NOMO-1 treated with dmso at 0.1 percent for 144 hours (cell line): ENCODE measurements at regions not wholly inside any gene's neighbourhood (a gene's known extent, or its start where the extent isn't known, plus 50 kb on each side); places are given as distances from the start of the nearest gene placed in this dataset.
"Not testable (repeated sequence)": the region's sequence is repeated elsewhere in the genome, so short reads cannot be mapped to it uniquely, and the experiment has no call there.

Experiments
- DNase-seq: peaks from one replicate; lab custom pipeline; 2025; ENCODE audit not compliant: unreplicated experiment; lab: John Stamatoyannopoulos, UW

DNA sequence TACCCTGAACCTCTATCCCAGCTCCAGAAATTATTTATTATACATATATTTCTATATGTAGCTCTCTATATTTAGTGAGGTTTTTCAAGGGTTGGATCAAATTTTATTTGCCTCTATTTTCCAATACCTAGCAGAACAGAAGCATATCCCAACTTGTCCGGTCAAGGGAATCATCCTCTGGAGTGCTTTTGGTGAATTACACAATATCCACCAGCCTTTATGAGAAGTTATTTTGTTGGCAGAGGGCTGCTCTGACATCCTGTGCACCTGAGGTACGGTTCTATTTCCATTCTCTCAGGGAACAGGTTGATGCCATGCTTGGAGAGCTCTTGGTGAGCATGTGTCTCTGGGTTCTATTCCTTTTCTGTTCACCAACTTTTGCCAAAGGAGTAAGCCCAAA, 1056.4 kb downstream of the GALC start:
- no peak for DNase-seq

DNA sequence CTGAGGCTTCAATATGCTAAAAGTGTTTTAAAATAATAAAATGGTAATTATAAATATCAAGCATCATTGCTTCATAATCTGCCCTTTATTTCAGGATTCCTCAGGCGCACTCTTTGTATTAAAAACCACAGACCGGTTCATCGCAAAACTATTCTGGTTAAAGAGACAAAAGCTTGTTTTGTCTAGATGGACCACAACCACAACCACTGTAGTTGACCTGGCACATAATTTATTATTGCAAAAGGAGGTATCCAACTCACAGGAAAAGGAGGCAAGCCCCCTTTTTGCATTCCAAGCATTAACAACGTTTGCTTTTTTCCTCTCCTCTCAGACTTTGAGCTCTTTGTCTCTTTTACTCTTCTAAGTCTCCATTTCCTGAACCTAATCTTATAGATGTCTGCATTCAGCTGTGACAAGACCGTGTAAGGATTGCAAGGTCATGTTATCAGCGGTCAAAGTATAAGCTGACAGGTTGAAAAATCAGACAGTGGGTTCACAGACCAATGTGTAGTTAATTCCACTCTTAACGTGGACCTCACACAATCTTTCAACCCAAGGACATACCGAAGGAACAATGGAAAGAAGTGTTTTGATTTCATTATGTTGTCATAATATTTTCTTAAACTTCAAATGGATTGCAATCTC, 1057.6 kb downstream of the GALC start:
- DNase-seq: no peak

DNA sequence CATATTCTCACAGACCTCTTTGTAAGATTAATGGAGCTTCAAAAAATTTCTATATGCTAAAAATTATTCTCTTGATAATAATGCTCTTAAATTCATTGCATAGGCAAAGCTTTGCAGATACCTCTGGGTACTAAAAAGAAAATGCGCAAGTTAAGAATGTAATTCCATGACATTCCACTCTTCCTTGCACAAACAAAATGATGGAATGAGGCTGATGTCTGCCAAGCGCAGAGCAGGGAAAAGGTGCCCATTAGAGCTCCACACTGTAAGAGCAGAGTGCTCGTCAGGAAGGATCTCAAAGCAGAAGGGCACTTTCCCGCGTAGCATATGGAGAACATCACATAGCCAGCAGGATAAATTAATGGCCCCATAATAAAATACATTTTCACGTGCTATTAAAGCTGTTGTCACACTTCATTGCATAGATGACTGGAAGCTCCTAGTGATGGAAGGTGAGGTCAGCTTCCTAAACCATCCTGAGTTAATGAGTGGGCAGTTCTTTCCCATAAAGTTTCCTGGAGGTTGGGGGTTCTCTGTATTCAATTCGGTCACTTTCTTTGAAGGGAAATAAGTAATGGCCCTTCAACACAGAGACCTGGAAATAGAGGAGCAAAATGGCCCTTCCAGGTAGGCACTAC, 1058.9 kb downstream of the GALC start:
- DNase-seq: no peak

DNA sequence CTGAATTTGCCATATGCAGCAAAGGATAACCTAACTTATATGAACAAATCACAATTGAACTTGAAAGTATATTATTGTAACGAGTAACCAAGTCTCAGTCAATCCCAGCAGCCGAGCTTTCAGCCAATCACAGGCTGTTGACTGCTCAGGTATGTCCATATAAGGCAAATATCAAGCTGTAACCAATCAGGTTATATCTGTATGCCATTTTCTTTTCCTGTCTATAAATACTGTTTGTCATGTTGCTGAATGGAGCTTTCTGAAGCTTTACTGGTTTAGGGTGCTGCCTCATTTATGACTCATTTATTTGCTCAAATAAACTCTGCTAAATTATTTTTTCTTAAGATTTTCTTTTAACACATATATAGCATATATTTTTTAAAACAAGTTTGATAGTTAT, 1059.5 kb downstream of the GALC start:
- no peak for DNase-seq

DNA sequence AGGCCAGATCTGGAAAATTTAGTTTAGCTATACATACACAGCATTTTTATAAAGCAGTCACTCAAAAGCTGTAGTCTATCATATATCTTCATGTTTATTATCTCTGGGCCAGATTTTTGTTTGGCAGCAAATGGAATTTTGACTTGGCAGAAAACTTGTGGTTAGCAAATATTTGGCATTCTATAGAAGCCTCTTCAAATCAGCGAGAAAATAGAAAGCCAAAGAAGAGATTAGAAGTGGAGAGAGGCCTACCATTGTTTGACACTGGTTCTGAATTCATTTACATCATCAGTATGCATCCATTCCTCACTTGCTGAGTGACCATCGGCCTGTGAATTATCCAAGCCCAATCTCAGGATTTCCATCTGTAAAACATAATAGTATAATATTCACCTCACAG, 1077.6 kb downstream of the GALC start:
- DNase-seq: no peak

DNA sequence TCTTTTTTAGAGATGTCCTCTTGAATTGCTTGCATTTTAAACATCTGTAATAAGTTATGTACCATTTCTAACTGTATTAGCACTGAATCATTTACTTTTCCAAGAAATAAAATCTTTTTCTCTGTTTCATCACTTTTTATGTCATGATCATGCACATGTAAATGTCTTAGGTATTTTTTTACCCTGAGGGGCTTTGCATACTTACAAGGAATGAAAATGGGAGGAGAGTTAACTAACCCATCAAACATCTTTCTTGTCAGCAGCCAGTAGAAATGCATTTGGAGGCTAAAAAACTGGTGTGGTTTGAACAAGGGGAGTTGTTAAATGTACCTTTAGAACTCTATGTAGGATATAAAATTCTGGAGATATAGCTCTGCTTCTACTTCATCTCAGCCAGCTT, 1080.3 kb downstream of the GALC start:
- no peak for DNase-seq

DNA sequence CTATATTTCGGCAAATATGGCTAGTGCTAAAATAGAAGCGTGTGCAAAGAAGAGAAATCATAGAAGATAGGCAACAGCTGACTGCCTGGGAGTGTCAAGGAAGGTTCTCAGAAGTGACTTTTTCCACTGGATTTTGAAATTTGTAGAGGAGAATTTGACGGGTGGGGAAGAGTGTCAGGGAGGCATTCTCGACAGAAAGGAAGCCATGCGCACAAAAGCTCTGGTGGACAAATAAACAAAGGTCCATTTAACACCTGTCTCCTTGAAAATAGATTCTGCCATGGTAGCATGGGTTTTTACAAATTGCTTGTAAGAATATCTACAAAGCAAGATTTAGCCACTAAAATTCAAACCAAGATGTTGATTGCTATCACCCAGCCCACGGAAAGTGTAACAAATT, 1081.5 kb downstream of the GALC start:
- DNase-seq: no peak

DNA sequence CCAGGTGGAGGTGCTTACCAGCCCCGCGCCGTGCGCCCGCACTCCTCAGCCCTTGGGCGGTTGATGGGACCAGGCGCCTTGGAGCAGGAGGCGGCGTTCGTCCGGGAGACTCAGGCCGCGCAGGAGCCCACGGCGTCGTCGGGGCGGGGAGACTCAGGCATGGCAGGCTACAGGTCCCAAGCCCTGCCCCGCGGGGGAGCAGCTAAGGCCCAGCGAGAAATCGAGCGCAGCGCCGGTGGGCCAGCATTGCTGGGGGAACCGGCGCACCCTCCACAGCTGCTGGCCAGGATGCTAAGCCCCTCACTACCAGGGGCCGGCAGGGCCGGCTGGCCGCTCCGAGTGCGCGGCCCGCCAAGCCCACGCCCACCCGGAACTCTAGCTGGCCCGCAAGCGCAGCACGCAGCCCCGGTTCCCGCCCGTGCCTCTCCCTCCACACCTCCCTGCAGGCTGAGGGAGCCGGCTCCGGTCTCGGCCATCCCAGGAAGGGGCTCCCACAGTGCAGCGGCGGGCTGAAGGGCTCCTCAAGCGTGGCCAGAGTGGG, 1087.5 kb downstream of the GALC start:
- not testable (repeated sequence) for DNase-seq

DNA sequence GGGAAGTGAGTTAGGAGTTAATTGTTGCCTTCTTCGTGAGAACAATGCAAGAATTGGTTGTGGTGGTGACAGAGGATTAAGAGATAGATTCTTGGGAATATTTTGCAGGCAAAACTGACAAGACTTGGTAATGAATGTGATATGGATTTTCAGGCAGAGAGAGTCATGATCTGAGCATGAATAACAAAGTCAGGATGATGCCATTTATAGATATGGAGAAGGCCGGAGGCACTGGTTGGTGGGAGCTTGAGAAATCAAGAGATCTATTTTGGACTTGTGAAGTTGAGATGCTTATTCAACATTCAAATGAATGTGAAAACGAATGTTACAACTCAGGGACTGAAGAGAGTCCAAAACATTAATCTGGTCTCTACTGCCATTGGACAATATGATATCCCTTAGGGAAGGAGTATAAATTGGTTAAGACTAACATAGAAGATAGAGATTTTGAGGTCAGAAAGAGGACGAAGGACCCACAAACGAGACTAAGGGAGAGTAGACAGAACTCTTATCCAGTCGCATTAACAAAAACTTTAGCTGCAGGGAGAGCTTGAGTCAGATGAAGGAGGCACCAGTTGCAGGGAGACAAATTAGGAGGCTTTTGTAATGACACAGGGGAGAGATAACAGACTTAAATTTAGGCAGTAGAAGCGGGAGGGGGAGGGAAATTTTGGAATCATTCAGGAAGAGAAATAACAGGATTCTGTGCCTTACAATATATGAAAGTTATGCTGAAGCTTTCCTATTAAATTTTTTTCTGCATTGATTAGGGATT, 1090.6 kb downstream of the GALC start:
- no peak for DNase-seq

DNA sequence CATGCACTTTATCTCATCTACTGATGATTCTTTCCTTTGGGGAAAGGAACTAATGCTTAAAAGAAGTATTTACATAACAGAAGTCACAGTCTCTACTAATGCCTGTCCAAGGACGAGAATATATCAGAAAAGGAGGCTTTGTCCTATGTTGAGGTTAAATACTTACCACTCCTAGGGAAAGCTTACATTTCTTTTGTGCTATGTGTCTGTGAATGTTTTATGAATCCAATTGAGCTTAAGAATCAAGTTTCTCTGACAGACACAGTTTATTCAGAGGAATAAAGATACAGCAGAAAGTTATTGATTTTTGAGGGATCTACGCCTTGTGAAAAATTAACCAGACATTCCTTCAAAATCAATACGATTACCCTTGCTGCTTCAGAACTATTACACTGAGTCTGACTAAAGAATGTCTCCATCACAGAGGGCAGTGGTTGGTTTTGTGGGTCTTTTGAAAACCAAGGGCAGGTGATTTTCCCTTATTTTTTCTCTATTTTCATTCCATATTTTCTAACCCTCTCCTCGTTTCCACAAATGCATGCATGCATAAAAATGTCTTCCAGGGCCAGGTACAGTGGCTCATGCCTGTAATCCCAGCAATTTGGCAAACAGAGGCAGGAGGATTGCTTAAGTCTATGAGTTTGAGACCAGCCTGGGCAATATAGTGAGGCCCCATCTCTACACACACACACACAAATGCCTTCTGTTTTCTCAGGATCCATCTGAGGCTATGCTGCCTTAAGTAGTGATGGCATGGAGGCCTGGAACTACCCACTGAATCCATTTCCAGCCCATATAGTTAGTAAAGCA, 1095.1 kb downstream of the GALC start:
- no peak for DNase-seq

DNA sequence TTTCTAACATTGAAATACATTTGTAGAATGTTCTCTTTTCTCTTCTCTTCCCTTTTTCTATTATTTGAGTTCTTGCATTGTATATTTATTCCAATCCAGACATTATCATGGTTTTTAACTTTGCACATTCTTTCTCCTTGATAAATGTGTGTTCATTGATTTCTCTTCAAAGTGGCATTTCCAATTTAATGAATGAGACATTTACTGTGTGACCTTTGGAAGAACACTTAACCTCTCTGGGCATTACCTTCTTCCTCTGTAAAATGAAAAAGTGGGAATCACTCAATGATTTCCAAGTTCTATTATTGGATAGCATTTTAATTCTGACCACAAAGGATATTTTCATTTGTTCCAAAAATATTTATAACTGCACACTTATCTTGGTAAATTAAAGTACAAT, 1095.8 kb downstream of the GALC start:
- no peak for DNase-seq

DNA sequence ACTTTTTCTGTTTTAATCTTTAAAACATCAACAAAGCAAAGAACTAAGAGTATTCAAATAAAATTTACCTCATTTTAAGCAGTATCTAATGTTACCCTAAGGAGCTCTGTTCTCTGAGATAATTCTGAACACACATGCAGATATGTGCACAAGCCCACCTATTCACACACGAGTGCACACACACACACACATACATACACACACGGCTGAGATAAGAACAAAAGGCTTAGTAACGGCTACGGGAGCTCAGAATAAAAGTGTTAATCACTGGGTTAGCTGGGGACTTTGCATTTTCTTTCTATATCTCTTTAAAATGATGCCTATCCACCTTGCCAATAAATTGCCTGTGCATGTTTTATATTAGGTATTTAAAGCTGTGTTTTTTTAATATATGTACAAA, 1096.3 kb downstream of the GALC start:
- DNase-seq: no peak

DNA sequence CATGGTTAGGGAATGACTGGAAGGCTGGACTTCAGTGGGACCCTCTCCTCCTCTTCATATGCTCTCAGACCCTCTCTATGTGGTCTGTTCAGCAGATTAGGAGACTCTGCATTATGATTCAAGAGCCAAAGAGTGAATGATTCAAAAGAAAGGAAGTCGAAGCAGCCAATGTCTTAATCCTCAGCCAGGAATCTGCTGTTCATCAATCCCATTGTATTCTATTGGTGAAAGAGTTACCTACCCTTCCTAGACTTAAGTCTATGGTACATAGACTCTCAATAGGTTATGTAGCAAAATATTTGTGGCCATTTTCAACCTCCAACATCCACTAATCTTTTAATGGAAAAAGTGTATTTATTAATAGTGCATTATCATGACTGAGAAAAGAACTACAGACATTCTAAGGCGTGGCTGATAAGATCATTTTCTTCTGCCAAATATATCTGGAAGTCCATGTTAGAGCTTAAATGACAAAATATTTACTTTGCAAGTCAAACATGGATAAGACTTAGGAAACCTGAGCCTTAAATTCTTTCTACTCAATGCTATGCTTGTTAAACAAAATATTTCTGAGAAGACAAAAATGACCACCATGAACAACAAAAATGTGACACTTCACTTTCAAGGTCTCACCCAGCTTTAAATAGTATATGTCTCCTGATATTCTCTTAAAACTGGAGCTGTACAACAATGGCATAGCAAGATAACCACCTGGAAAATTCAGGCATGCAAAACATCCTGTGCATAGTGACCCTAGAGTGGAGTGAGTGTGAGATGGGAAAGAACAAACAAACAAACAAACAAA, 1100.6 kb downstream of the GALC start:
- no peak for DNase-seq

DNA sequence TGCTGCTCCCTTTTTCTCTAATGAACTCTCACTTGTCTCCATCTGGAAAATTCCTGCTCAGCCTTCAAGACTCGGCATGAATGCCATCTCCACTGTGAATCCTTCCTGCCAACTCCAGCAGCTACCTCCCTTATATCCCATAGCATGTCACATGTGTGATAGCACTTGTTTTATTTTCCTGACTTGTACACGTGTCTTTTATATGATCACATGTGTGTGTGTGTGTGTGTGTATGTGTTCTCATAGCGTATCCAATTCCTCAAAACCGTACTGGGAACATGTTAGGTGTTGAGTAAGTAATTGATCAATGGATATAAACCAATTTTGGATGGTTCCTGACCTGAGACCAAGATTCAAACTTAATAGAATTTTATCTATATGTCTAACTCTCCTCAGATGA, 1107.7 kb downstream of the GALC start:
- DNase-seq: no peak

DNA sequence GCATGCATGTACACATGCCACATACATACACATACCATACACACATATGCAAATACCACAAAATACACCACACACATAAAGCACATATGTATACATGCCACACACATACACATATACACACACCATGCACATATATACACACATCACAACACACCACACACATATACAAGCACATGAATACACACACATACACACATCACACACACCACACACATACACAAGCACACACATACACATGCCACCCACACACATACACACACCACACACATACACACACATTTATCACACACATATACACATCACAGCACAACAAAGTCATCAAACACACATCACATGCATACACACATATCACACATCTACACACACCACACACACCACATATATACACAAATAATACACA, 1108.5 kb downstream of the GALC start:
- no peak for DNase-seq

DNA sequence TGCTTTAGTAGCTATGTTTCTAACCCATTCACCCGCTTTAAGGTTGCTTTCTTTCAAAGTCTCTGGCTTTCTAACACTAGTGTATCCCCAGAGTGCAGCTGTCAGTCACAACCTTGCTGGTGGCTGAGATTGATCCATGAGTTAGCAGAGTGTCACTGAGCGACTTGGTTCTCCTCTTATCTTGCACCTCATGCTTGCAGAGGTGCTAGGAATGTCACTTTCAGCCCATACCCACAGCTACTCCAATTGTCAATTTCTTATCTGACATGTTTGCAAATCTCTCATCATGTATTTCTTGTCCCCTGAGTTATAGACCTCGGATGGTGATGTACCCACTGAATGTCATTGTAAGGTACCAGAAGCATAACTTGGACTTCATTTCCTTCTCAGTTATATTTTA, 1110.2 kb downstream of the GALC start:
- DNase-seq: no peak

DNA sequence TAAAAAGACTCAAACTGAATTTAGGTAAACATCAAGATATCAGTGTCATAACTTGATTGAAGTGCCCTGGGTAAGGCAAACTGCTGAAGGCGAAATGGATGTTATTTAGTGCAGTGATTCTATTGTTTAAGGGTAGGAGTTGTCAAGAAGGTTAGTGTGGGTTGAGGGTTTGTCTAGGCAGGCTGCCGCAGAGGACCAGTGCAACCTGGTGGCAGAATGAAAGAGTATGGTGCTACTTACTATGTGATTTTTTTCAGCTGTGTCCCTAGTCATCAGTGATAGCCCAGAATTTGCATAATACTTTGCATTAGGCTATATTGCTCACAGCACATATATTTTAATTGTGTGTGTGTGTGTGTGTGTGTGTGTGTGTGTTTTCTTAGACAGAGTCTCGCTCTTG, 1127.0 kb downstream of the GALC start:
- no peak for DNase-seq

DNA sequence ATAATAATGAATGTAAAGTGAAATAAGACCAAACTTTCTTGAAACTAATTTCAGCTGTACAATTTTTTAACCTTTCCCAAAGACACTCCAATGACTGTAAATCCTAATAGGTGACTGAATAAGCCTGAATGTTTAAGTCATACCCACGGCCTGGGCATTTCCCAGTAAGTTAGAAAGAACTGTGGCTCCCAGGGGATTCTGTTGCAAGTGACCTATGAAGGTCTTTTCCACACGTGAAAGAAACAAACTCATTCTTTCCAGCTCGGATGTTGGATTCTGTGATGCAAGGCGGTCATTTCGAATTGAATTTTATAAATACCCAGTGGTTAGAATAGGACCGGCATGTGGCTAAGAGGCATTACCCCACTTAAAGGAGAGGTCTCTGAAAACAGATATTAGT, 1134.4 kb downstream of the GALC start:
- no peak for DNase-seq

DNA sequence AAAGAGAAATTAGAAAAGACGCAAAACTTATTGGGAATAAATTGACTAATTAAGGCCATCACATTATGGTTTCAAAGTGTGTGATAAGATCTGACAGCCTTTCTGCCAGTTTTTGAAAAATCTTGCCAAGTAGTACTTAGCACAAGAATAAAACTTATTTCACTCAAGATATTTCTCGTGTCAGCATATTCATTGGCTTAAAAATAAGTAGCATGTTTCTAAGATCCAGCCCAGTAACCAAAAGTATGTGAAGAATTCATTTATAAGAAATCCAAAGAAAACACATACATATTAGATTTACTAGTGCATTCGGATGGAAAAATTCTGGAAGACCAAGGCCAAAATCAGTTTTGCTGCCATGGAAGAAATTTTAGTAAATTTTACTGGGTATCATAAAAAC, 1135.0 kb downstream of the GALC start:
- DNase-seq: no peak

DNA sequence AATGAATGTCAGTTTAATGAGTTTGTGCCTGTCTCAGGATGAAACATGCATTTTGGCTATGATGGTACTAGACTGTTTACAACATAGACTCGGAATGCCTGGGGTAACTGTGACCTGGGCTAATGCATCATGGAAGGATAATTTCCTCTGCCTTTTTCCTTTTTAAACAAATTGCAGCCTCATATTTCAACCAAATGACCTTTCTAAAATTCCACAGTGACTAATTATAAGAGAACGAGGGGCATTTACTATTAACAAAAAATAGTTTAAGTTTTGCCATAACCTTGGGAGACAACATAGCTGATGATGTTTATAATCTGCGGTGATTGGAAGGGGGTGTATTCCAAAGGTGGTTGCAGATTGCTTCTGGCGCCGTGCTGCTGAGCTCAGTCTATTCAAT, 1140.5 kb downstream of the GALC start:
- no peak for DNase-seq

DNA sequence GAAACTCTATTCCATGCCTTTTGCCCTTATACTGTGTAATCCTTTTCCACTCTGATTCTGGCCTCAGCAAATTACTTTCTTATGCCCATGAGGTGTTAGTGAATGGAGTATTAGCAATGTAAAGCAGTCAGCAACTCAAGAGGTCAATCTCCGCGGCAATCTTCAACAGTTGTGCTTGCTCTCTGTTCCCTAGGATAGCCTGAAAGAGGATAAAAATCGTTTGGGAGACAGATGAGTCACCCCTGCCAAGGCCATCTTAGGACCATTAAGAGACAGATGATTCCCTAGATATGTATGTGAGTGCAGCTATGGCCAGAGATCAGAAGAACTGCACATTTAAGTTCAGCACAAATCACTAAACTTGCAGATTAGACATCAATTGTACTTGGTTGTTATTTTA, 1145.8 kb downstream of the GALC start:
- DNase-seq: no peak
